ENCODE measurements at regions not wholly inside any gene's neighbourhood (a gene's known extent, or its start where the extent isn't known, plus 50 kb on each side); places are given as distances from the start of the nearest gene placed in this dataset.

- H3K4me3 ChIP-seq (ENCODE audit: low read depth, low read length): no peak overlapping the region
- no peak for TF ChIP-seq CTCF (IDR thresholded peaks at IDR 0.05; ENCODE audit: low read depth, low read length)
Observed at GRCh38 chr12:88251798-88252197, 109.7 kb downstream of the TMTC3 start.

GRCh38 chr12:88253371-88253978 is 111.4 kb downstream of the TMTC3 start:
- TF ChIP-seq CTCF (IDR thresholded peaks at IDR 0.05; ENCODE audit: low read depth, low read length): no peak
- no peak overlapping the region for H3K4me3 ChIP-seq (ENCODE audit: low read depth, low read length)

GRCh38 chr12:88255224-88255623 is 113.1 kb downstream of the TMTC3 start:
- H3K4me3 ChIP-seq (ENCODE audit: low read depth, low read length): no peak overlapping the region
- no peak for TF ChIP-seq CTCF (IDR thresholded peaks at IDR 0.05; ENCODE audit: low read depth, low read length)

- TF ChIP-seq CTCF (IDR thresholded peaks at IDR 0.05; ENCODE audit: low read depth, low read length): no peak
- no peak overlapping the region for H3K4me3 ChIP-seq (ENCODE audit: low read depth, low read length)
Observed at GRCh38 chr12:88255847-88256246, 113.7 kb downstream of the TMTC3 start.

- no peak for TF ChIP-seq CTCF (IDR thresholded peaks at IDR 0.05; ENCODE audit: low read depth, low read length)
Observed at GRCh38 chr12:88258396-88258795, 116.3 kb downstream of the TMTC3 start.

GRCh38 chr12:88266806-88267360 is 124.8 kb downstream of the TMTC3 start:
- no peak for TF ChIP-seq CTCF (IDR thresholded peaks at IDR 0.05; ENCODE audit: low read depth, low read length)
- H3K4me3 ChIP-seq (ENCODE audit: low read depth, low read length): no peak overlapping the region

More at GRCh38 chr12:88258396-88258795, 116.3 kb downstream of the TMTC3 start:
- H3K4me3 ChIP-seq (ENCODE audit: low read depth, low read length): no peak overlapping the region

GRCh38 chr12:88267630-88268029 is 125.5 kb downstream of the TMTC3 start:
- TF ChIP-seq CTCF (IDR thresholded peaks at IDR 0.05; ENCODE audit: low read depth, low read length): no peak

More at GRCh38 chr12:88267630-88268029, 125.5 kb downstream of the TMTC3 start:
- H3K4me3 ChIP-seq (ENCODE audit: low read depth, low read length): no peak overlapping the region

Data from WI38 (cell line).